ENCODE measurements at regions not wholly inside any gene's neighbourhood (a gene's known extent, or its start where the extent isn't known, plus 50 kb on each side); places are given as distances from the start of the nearest gene placed in this dataset.

GRCh38 chr6:108777536-108777935 lies 70.7 kb upstream of the ARMC2 start:
- H3K4me3 ChIP-seq (replicated peaks; ENCODE audit: low read depth, low read length) = no peak overlapping the region
- DNase-seq (ENCODE audit: extremely low read depth, low read depth) = no peak
- TF ChIP-seq CTCF (IDR thresholded peaks at IDR 0.05; ENCODE audit: low read depth, low read length, missing control alignments) = no peak

GRCh38 chr6:108778421-108779186 lies 69.6 kb upstream of the ARMC2 start:
- H3K4me3 ChIP-seq (replicated peaks; ENCODE audit: low read depth, low read length) = no peak overlapping the region
- TF ChIP-seq CTCF (IDR thresholded peaks at IDR 0.05; ENCODE audit: low read depth, low read length, missing control alignments) = no peak
- DNase-seq (ENCODE audit: extremely low read depth, low read depth) = no peak

DNA sequence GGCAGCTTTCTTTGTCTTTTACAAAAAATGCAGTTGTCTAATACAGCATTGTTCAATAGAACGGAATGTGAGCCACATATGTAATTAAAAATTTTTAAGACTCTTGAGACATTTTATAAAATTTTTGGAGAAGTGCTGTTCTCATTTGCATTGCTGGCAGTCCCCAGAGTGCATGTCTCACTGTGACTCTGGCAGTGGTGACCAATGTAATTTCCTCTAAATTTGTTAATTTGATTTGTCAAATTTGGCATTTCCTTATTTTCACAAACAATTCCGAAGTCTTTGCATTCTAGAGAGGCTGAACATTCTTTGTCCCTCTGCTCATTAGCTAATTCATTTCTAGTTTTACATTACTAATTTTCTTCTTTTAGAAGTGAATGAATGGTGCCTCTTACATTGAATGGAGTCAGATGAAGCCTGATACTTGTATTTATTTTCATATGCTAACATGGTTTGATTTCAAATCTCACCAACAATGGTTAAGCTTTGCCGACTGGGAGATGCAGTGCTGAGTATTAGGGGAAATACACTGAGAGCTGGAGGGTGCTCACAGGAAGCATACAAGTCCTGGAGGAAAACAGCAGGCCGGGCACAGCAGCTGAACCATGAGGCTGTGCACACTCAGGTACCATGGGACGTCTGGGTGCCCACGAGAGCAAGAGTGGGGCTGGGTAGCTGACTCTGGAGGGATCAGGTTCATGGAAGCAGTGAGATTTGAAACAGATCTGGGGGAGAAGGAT lies 68.5 kb upstream of the ARMC2 start:
- no peak for TF ChIP-seq CTCF (IDR thresholded peaks at IDR 0.05; ENCODE audit: low read depth, low read length, missing control alignments)
- DNase-seq (ENCODE audit: extremely low read depth, low read depth) = no peak
- H3K4me3 ChIP-seq (replicated peaks; ENCODE audit: low read depth, low read length) = no peak overlapping the region

GRCh38 chr6:108780784-108781183 lies 67.4 kb upstream of the ARMC2 start:
- no peak overlapping the region for H3K4me3 ChIP-seq (replicated peaks; ENCODE audit: low read depth, low read length)
- DNase-seq (ENCODE audit: extremely low read depth, low read depth) = no peak
- TF ChIP-seq CTCF (IDR thresholded peaks at IDR 0.05; ENCODE audit: low read depth, low read length, missing control alignments) = no peak

GRCh38 chr6:108781419-108782100 lies 66.7 kb upstream of the ARMC2 start:
- no peak for DNase-seq (ENCODE audit: extremely low read depth, low read depth)
- peak overlapping the region; percentile 37 for H3K4me3 ChIP-seq (replicated peaks; ENCODE audit: low read depth, low read length)
- TF ChIP-seq CTCF (IDR thresholded peaks at IDR 0.05; ENCODE audit: low read depth, low read length, missing control alignments) = no peak

- TF ChIP-seq CTCF (IDR thresholded peaks at IDR 0.05; ENCODE audit: low read depth, low read length, missing control alignments) = peak; percentile 83
- peak overlapping the region; percentile 37 for H3K4me3 ChIP-seq (replicated peaks; ENCODE audit: low read depth, low read length)
- DNase-seq (ENCODE audit: extremely low read depth, low read depth) = peak; percentile 69
Measured at GRCh38 chr6:108782179-108783041, 65.8 kb upstream of the ARMC2 start.
